GM11168 (cell line): ENCODE measurements at regions not wholly inside any gene's neighbourhood (a gene's known extent, or its start where the extent isn't known, plus 50 kb on each side); places are given as distances from the start of the nearest gene placed in this dataset.

Source experiments
- in situ Hi-C: fragments of 300-500 bp; cut with MboI; formaldehyde crosslinking; loops from one replicate; pipeline ENCODE4 v1.12.0; 2022; ENCODE audit warnings: low sequenced_read_pairs; ENCODE audit not compliant: unreplicated experiment

DNA sequence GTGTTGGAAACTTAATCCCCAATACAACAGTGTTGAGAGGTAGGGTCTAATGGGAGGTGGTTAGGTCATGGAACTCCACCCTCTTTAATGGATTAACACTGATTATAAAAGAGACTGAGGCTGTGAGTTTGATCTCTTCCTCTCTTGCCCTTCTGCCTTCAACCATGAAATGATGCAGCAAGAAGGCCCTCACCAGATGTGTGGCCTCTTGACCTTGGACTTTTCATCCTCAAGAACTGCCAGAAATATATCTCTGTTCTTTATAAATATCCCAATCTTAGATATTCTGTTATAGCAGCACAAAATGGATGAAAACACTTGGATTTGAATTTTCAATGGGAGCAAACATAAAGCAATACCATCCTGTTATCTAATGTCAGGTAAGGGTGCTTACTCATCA, 67.6 kb downstream of the NMUR2 start:
- in situ Hi-C loops = no loop called here

DNA sequence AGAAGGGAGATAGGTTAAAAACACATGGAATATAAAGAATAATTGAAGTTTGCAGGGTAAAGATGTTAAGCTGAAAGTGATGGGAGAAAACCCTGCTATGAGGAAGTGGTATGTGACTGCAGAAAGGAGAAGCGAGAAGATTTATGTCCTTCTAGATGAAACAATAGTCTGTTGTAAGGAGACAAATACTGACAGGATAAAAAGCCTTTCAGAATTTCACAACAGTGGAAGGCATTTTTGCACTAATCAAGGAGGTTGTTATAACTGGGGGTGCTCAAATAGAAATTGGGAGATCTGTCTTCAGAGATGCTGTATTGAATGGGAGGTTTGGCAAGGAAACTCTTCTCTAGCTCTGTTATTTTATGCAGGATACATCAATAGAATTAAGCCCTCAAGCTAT, 69.6 kb downstream of the NMUR2 start:
- in situ Hi-C loops = no loop called here

DNA sequence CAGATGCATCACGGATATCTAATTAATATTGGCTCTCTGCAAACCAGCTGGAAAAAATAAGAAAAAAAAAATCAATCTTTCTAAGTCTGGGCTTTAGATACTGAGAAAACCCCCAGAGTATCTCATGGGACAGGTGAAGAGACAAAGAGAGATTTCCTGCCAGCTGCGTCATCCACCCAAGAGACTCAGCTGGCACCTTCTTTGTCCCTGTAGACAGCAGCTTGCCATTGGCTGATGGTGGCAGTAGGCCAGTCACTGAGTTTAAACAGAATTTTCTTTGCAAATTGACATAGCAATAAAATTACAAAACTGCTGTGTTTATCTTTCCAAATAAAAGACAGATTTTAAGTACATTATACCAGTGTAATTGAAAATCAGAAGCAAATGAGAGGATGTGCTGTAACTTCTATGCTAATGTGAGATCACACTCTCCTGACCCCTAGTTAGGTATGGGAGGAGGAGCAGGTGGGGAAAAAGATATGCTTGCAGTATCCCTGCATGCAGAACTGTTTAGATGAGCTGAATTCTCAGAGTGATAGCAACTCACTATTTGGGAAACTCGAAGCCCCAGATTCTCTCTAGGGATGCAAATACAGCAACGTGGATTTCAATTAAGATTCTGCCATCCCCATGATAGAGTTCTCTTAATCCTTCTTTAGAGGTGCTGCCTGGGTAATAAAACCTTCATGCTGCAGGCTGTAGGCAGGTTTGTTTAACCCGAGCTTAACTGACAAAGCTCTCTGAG, 72.2 kb downstream of the NMUR2 start:
- in situ Hi-C loops = no loop called here

DNA sequence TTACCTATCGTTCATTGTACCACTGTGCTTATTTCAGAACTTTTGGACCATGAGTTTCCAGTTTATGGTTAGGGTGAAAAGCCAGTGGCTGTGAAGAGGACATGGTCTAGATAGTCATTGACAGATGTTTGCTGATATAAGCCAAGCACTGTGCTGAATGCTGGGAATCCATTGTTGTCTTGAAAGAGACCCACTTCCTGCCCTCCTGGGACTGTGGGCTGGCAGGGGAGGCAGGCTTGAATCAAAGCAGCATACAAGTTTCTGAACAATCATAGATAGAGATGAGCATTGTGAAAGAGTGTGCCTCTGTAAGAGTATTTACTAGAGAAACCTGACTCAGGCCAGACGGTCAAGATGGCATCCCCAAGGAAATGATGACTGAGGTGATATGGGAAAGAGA, 73.4 kb downstream of the NMUR2 start:
- in situ Hi-C loops = no loop called here

DNA sequence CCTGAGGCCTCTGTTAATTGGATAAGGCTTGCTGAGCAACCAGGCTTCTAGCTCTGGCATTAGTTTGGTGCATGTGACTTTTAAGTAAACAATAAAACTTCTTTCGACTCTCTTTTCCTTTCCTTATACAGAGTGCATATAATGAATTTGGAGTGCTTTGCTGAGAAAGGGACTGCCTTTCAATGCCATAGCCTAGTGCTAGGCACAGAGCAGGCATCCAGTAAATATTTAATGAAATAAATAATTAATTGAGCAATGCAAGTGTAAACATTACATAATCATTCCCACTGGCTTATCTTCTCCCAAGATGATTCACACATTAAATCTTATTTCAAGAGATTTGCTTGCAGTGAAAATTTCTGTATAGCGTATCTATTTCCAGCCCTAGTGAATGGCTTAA, 74.1 kb downstream of the NMUR2 start:
- in situ Hi-C loops = no loop called here

DNA sequence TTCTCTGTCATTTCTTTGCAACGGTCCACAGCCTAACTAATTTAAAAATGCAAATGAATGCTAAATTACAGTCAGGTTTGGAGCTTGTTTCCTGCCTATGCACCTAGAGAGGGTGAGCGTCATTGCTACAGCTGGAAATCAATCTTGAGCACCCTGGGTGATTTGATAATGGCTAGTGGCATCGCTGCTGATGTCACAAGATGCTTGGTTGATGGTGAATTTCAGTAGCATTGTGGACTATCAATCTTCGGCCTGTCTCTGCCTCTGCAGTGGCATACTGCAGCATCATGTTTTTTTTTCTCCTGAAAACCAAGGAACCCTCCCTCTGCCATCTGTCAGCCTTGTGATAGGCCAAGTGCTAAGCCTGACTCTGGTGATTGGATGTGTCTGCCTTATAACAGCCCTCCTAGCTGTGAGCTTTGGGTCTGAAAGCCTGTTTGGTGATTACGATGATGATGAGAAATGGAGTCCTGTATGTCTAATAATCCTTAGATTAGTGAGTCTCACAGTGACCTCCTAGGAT, 75.3 kb downstream of the NMUR2 start:
- in situ Hi-C loops = no loop called here

DNA sequence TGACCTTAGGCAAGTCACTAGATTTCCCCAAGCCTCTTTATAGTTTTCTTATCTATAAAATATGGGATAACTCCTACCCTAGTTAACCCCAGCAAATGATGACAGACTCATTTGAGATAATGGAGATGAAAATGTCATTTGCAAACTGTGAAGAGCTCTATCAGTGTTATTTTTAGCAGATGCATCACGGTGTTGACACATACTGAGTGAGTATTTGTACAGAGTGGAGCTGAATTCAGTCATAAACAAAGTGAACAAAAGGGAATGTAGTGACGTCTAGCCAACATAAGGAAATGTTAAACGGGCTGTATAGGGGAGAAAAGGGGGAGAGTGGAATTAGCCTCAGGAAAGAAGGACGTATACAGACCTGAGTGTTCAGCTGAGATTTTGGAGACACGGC, 75.9 kb downstream of the NMUR2 start:
- in situ Hi-C loops = no loop called here

DNA sequence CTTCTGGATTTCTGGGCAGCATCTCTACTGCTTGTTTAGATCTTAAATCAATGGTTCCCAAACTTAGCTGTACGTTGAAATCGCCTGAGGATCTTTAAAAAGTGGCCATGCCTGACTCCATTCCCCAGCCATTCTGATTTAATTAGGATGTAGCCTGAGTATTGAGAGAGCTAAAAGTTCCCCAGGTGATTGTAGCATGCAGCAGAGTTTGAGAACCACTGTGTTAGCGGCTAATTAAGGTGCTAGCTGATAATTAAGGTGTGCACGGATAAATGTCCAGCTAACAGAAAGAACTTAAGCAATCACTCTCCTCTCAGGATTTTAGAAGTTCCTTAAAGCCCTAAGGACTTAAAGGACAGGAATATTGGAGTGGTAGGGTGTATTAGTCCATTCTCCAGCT, 89.1 kb downstream of the NMUR2 start:
- in situ Hi-C loops = no loop called here

DNA sequence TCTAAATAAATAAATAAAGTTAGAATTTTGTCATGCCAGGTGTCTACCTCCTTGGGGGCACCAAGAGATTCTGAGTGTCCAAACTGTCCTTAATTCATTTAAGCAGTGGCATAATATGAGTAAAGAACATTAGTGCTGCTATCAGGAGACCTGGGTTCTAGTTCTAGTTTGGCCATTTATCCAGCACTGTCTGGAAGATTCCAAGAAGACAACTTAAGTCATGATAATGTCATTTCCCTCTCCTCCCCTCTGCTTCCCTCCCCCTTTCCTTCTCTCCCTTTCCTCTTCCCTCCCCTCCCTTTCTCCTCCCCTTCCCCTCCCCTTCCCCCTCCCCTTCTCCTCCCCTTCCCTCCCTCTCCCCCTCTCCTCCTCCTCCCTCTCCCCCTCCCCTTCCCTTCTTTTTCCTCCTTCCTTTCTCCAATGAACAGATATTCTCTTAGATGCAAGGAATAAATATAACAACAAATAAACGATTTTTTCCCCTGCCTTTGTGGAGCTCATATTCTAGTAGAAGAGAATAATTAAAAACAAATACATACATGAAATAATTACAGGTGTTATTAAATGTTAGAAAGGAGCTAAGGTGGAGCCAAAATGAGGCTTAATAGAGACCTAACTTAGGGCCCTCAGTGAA, 90.8 kb downstream of the NMUR2 start:
- in situ Hi-C loops = no loop called here

DNA sequence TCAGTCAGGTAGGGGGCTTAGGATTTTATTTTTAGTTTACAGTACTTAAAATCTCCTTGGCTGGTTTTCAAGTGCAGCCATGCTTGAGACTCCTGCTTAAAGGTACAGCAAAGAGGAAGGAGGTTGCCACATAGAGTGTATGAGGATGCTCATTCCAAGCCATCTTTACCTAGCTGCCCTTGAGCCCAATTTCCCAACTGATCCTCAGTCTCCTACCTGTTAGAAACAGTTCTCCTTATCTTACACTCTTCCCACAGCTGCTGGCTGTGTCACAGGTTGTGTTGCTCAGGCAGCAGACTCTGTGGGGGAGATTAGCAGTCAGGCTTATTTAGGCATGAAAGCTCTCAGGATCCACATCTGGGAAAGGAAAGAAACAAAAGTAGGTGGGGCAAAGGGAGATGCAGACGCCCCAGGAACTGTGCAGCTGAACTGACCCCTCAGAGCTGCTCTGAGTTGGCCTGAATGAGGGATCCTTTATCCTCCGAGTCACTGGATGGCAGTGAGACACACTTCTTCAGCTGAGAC, 95.1 kb downstream of the NMUR2 start:
- in situ Hi-C loops = no loop called here

DNA sequence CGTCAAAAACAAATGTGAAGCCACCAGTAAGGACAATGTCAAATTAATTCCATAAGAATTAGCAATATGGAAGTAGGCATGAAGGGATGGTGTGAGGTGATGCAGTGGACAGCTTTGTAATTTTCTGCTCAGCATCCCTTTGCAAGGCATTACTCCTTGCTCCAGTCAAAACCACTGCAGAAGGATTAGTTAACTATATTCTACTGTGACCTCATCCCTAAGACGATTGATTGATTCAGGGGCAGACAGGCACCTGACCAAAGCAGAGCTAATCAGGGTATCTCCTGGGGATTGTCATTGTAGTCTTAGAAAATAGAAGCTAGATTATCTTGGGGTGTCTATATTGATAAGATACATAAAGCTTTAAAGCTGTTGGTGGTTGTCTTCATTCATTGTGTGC, 98.7 kb downstream of the NMUR2 start:
- in situ Hi-C loops = no loop called here

DNA sequence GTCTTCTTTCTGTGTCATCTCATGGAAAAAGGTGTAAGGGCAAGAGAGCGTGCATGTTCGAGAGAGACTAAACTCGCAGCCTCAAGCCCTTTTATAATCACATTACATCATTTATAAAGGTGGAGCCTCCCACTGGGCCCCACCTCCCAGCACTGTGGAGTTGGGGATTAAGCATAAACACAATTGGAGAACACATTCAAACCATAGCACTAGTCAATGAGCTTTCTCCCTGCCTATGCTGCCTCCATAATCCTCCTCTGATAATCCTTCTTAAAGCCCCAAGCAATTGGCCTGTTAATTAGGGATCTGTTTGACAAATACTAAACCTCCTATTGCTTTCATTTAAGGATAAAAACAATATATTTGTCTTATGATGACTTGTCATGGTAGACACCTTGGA, 99.6 kb downstream of the NMUR2 start:
- in situ Hi-C loops = no loop called here

DNA sequence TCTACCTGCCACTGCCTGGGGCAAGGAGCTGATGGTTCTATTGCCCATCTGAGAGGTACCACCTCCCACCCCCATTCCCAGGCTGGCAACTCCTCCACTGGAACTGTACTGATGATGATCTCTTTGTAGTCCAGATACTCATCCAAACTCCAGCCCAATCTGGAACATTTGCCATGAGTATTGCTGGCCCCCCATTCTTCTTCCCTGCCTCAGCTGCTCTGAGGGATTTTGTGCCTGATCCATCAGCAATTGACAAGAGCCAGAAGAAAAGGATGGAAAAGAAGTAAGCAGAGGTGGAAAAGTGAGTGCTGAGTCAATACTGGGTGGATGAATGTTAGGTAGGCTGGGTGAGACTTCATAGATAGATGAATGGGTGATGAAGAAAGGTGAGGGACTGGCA, 101.2 kb downstream of the NMUR2 start:
- in situ Hi-C loops = no loop called here

DNA sequence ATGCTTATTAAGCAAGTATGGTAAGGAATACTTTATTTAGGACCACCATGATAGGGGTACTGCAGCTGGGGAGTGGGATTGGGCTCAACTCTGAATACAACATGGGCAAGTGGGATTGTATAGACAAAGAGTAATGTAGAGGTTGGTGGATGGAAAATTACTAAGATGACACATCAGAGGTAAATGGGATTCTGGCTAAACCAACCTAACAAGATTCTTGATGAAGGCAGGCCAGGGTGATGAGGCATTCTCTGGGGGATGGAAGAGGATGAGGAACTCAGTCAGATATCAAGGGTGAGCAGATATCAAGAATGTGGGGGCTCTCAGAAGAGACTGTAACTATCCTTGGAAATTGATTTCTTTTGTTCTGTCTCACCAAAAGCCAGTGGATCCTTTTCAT, 107.2 kb downstream of the NMUR2 start:
- in situ Hi-C loops = no loop called here

DNA sequence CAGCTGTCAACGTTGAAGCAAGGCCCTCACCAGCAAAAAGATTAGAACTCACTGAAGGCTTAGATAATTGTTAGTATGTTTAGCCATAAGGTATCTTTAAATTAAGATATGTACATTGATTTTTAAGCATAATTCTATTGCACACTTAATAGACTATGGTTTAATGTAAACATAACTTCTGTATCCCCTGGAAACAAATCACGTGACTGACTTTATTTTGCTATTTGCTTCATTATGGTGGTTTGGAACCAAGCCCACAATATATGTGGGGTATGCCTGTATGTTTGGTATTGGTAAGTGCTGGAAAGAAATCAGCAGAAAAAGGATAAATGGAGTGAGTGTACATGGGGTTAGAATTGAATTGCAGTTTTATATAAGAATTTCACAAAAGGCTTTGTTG, 111.9 kb downstream of the NMUR2 start:
- in situ Hi-C loops = no loop called here

DNA sequence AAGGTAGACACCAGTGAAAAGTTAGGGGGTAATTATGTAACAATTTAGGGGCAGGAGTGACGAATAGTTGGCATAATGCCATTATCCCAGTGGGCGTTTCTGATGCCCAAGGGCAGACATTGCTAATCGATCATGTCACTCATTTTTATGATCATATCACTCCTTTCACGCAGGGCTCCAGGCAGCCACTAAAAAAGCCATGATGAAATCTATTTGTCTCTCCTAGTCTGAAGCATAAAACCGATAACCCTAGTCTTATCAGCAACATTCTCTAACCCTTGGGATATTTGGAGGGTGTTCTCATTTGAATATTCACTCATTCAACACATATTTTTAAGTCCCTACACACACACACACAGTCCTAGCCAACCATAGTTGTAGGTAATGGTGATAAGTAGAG, 114.9 kb downstream of the NMUR2 start:
- in situ Hi-C loops = no loop called here

DNA sequence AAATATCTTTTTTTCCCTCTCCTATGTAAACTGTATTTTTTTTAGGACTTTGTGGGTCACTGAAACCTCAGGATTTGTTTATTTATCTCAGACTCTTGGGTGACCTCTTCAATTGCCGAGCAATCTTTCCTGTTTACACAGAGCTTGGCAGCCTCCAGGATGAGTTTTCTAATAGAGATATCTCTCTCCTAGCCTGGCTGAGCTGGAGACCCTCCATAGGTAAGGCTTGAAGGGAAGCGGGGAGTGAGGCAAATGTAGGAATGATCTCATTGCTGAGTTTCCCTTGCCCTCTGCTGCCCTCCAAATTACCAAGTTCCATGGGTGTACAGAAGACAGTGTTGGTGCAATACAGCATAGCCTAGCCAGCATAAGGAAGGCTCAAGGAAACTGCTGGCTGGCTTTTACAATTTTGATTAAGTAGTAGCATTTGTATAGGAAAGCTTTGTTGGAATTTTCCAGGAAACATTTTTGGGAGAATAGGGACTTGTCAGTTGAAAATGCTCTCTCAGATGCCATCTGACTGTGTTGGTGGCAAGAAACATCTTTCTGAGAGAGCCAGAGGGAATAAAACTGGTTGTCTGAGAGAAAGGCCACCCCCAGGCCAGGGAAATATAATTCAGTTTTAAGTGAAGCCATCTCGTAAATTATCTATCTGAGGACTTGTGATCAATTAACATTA, 116.0 kb downstream of the NMUR2 start:
- in situ Hi-C loops = no loop called here

DNA sequence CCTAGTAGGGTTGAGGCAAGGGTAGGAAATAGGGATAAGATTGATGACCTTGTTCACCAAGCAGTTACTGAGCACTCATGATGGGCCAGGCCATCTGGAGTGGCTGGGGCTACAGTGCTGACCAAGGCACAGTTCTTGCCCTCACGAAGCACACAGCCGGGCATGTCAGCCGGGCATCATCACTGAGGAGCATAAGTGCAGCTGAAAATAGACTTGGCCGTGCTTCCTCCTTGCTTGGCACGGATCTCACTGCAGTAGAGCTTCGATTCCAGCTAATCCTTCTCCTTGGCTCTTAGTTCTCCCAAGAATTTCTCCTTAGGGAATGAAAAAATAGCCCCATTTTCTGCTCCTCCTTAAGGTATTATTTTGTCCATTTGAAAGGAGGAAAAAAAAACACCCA, 116.6 kb downstream of the NMUR2 start:
- in situ Hi-C loops = no loop called here

DNA sequence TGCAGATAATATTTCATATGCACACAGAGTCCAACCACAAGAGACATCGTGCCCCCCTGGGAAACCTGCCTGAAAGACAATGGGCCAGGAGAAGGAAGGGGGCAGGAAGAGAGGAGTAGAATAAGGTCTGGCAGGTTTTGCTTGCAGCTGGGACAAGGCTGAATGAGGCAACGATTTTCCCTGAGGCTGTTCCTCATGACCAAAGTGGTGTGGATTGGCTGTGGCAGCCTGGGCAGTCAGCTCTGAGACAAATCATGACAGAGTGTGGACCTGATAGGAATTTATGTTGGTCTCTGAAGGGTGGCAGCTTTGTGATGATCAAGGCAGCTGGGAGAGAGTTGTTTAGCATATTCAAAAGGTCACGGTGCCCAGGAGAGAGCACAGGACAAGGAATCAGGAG, 119.3 kb downstream of the NMUR2 start:
- in situ Hi-C loops = no loop called here

DNA sequence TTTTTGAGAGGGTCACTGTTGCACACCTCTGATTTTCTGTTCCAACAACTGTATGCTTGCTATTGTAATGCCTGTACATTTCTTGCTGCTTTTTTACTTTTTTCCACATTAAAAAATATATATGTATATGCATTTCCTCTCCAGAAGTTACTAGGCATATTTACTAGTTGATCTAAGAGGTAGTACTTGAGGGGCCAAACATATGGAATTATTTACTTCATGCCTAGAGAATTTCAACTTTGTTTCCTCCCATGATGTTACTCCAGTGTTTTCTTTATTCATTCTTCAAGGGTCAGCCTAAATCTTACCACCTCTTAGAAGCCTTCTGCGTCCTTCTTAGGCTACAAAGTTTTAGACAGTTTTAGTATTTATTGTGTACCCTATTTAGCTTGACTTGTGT, 122.7 kb downstream of the NMUR2 start:
- in situ Hi-C loops = no loop called here

DNA sequence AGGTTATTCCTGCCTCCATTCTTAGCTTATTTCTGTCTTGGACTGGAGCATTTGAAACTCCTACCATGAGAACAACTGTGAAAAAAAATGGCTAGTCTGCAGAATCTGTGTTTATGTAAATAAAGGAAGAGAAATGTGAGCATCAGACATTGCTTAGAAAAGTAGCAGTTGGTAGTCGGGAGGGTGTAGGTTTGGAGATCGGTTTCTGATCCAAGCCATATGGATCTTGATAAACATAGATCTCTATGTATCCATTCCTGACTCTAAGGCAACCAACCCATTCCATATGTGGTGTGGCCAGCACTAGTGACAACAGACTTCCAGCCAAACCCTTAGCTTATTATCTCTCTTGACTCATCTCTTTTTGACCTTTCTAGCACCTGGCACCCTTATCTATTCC, 127.1 kb downstream of the NMUR2 start:
- in situ Hi-C loops = no loop called here
